ENCODE measurements at regions not wholly inside any gene's neighbourhood (a gene's known extent, or its start where the extent isn't known, plus 50 kb on each side); places are given as distances from the start of the nearest gene placed in this dataset.

DNA sequence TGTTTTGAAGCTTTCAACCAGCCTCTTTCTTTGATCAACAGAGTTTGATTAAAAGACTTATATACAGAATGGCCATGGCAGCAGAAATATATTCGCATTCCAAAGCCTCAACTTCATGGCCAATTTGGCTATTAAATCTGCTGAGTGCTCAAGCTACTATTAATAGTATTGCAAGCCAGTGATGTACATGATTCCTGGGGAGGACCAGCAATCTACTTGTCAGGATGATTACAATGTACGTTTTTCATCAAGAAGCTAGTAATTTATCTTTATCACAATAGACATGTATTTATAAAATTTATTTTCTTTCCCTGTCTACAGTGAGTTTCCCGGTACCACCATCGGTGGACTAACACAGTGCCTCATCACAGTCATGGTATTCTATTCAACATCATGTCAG is 515.5 kb downstream of the AMY1C start (continued):
- TF ChIP-seq, protein P1, sequence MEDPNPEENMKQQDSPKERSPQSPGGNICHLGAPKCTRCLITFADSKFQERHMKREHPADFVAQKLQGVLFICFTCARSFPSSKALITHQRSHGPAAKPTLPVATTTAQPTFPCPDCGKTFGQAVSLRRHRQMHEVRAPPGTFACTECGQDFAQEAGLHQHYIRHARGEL (CRISPR knock-in tag; IDR thresholded peaks at IDR 0.05), result no peak
- TF ChIP-seq SETDB1 (CRISPR knock-in tag; IDR thresholded peaks at IDR 0.05; ENCODE audit: borderline replicate concordance) (no peak), ZNF562 (CRISPR knock-in tag; IDR thresholded peaks at IDR 0.05; ENCODE audit: borderline replicate concordance) (no peak), RERE (CRISPR knock-in tag; IDR thresholded peaks at IDR 0.05; ENCODE audit: low read depth) (no peak), GATAD2A (CRISPR knock-in tag; IDR thresholded peaks at IDR 0.05) (no peak), ZNF572 (CRISPR knock-in tag; IDR thresholded peaks at IDR 0.05) (no peak)
- TF ChIP-seq, protein P2, sequence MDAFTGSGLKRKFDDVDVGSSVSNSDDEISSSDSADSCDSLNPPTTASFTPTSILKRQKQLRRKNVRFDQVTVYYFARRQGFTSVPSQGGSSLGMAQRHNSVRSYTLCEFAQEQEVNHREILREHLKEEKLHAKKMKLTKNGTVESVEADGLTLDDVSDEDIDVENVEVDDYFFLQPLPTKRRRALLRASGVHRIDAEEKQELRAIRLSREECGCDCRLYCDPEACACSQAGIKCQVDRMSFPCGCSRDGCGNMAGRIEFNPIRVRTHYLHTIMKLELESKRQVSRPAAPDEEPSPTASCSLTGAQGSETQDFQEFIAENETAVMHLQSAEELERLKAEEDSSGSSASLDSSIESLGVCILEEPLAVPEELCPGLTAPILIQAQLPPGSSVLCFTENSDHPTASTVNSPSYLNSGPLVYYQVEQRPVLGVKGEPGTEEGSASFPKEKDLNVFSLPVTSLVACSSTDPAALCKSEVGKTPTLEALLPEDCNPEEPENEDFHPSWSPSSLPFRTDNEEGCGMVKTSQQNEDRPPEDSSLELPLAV (CRISPR knock-in tag; conservative IDR thresholded peaks at IDR 0.05; ENCODE audit: low read depth), result no peak
- TF ChIP-seq, protein P3, sequence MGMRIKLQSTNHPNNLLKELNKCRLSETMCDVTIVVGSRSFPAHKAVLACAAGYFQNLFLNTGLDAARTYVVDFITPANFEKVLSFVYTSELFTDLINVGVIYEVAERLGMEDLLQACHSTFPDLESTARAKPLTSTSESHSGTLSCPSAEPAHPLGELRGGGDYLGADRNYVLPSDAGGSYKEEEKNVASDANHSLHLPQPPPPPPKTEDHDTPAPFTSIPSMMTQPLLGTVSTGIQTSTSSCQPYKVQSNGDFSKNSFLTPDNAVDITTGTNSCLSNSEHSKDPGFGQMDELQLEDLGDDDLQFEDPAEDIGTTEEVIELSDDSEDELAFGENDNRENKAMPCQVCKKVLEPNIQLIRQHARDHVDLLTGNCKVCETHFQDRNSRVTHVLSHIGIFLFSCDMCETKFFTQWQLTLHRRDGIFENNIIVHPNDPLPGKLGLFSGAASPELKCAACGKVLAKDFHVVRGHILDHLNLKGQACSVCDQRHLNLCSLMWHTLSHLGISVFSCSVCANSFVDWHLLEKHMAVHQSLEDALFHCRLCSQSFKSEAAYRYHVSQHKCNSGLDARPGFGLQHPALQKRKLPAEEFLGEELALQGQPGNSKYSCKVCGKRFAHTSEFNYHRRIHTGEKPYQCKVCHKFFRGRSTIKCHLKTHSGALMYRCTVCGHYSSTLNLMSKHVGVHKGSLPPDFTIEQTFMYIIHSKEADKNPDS (CRISPR knock-in tag; IDR thresholded peaks at IDR 0.05), result no peak
